ENCODE measurements at regions not wholly inside any gene's neighbourhood (a gene's known extent, or its start where the extent isn't known, plus 50 kb on each side); places are given as distances from the start of the nearest gene placed in this dataset.

DNA sequence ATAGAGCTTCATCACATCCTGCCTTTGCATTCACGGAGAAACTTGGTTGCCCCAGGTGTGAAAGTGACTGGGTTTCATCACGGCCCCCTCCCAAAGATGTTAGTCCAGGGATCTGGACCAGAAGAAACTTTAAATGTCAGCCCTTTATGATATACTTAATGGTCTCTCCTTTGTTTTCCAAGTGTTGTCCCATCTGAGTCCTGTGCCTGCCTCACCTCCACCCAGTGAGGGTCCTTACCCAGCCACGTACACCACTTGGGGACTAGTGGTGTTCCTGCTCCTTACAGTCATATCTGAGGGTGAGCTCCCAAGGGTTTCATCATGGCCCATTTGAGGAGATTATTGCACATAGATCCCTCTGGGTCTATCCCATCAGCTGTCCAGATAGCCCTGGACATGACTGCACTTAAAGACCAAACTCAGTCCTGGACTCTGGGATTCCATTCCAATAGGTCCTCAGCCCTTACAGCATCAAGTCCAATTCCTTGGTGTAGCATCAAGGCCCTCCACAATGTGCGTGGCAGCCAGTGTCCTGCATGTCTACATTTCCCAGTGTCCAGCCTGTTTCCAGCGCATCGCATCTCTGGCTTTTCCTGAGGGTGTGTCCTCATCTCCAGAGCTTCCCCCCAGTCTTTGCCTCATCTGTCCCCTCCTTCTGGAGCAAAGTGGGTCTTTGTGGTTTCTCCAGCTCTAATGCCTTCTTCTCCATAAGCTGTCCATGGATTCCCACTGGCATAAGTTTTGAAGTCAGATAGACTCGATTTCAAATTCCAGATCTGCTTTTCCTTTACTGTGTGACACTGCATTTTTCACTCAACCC, 351.6 kb downstream of the MYCN start:
- Mint-ChIP-seq H3K4me1 (no peaks in the 10 kb centered on the region), H3K4me3 (no peak overlapping the region), H3K9me3 (peaks cover 0 to 5% (median 0%) of the 10 kb centered on the region in 7 donors), H3K36me3 (no peaks in the 10 kb centered on the region), H3K27me3 (peaks cover 0 to 7% (median 0%) of the 10 kb centered on the region in 3 donors), H3K27ac (no peak overlapping the region)
- ATAC-seq (ENCODE audit: low read depth in 2 of 2), result no peak
- DNase-seq, result no peak

DNA sequence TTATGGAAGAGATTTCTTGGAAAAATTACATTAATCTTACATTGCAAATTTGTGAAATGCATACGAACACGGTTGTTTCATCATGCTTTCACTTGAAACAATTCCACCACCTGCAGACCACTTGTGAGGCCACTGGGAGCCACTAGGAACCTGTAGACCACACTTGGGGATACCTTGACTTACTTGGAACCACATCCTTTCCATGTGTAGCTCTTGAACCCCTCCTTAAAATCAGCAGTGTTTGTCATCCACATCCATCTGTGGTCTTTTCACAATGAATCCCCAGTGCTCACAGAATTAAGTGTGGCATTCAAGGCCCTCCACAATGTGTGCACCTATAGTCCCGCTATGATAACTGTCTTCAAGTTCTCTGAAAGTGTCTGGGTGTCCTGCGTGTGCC, 350.9 kb downstream of the MYCN start:
- peaks cover 0 to 7% (median 0%) of the 10 kb centered on the region in 3 donors for H3K27me3 Mint-ChIP-seq
- no peaks in the 10 kb centered on the region for H3K36me3 Mint-ChIP-seq
- H3K27ac Mint-ChIP-seq, result no peak overlapping the region
- H3K9me3 Mint-ChIP-seq, result peaks cover 0 to 3% (median 0%) of the 10 kb centered on the region in 7 donors
- no peaks in the 10 kb centered on the region for H3K4me1 Mint-ChIP-seq
- DNase-seq, result no peak
- no peak overlapping the region for H3K4me3 Mint-ChIP-seq
- ATAC-seq (ENCODE audit: low read depth in 2 of 2), result no peak

DNA sequence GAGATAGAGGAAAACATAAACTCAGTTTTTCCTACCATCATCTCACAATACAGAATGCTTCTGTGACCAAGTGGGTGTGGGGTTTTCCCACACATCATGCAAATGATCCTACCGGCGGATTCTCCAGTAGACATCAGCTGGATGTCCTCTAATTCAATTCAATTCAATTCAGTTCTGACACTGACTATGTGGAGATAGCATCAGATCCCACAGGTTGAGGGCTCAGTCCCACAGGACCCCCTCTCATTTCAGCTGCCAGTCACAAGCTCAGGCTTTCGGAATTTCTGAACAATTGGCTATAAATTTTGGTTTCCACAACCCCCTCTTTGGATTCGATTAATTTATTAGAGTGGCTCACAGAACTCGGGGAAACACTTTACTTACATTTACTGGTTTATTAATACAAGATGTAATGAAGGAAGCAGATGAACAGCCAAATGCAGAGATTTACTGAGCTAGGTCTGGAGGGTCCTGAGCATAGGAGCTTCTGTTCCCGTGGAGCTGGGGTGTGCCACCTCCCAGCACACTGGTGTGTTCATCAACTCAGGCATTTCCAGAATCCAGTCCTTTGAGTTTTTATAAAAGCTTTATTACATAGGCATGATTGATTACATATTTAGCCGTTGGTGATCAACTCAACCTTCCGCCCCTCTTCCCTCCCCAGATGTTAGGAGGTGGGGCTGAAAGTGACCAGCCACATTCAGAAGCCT, 350.1 kb downstream of the MYCN start:
- no peak overlapping the region for H3K4me3 Mint-ChIP-seq
- H3K4me1 Mint-ChIP-seq, result no peaks in the 10 kb centered on the region
- ATAC-seq (ENCODE audit: low read depth in 2 of 2) (no peak), DNase-seq (no peak)
- peaks cover 0 to 13% (median 0%) of the 10 kb centered on the region in 3 donors for H3K27me3 Mint-ChIP-seq
- no peaks in the 10 kb centered on the region for H3K36me3 Mint-ChIP-seq
- no peaks in the 10 kb centered on the region for H3K9me3 Mint-ChIP-seq
- H3K27ac Mint-ChIP-seq, result no peak overlapping the region

DNA sequence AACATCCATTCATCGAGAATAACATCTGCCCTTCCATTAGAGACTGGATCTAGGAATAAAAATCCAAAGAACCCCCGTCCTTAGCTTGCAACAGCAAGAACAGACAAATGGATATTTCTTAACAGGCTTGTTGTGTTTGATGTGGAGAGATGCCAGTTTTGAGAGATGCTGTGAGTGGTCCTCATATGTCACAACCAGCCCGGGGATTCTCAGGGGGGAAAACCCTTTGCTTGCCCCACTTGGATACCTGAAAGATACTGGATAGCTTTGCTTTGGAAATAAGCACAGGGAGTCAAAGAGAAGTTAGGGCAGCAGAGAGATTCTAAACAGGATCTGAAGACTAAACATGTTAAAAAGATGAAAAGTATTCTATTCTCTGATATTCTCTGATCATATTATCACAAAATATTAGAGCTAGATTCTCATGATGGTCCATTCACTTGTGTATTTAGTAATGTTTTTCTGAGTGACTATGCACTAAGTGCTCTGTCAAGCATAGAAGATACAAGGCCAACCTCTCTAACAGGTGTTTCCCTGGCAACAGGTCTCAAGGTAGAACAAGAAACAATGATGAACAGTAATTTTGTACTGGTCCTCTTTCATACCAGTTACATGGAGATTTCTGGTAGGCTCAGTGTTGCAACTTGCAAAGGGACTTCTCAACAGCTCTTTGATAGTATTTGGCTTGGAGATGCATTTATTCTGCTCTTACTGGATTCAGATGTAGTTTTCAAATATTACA, 348.2 kb downstream of the MYCN start:
- Mint-ChIP-seq H3K9me3 (no peaks in the 10 kb centered on the region), H3K4me1 (no peaks in the 10 kb centered on the region), H3K27ac (no peak overlapping the region), H3K4me3 (no peak overlapping the region), H3K27me3 (peaks cover 0 to 13% (median 5%) of the 10 kb centered on the region in 3 donors), H3K36me3 (no peaks in the 10 kb centered on the region)
- DNase-seq (no peak), ATAC-seq (ENCODE audit: low read depth in 2 of 2) (no peak)

DNA sequence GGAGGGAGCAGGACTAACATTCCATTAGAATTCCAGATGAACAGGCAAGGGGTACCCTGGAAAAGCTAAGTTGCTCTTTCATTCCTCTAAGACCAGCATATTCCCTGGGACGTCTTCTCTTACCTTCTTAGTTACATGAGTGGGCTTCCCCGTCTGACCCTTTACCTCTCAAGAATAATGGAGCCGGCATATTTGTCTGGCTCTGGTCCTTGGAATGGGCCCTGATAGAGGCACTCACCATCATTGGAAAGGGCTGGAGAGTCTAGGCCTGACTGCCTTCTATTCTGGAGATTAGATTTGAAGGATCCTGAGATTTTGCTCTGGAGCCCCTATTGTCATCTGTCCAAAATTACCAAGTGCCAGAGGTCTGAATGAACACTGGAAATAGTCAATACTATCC, 347.5 kb downstream of the MYCN start:
- DNase-seq, result no peak
- no peaks in the 10 kb centered on the region for H3K9me3 Mint-ChIP-seq
- no peaks in the 10 kb centered on the region for H3K4me1 Mint-ChIP-seq
- H3K36me3 Mint-ChIP-seq, result no peaks in the 10 kb centered on the region
- peaks cover 0 to 20% (median 5%) of the 10 kb centered on the region in 3 donors for H3K27me3 Mint-ChIP-seq
- ATAC-seq (ENCODE audit: low read depth in 2 of 2), result no peak
- H3K4me3 Mint-ChIP-seq, result no peak overlapping the region
- no peak overlapping the region for H3K27ac Mint-ChIP-seq

DNA sequence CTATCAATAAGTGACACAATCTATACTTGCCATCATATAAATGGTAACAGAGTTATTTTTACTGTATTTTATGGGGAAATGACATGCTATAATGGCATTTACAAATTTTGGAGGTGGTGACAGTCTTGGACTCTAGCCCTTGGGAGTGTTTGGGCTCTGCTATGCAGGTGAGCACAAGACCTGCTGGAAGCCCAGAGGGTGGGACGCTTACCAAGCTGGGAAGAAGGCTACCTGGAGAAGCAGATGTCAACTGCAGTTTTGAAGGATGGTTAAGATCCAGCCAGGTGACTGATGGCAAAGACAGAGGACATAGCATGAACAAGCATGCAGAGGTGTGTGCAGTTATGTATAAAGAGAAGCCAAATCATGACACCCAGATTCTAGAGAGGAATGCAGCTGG, 346.9 kb downstream of the MYCN start:
- H3K27me3 Mint-ChIP-seq, result peaks cover 0 to 17% (median 5%) of the 10 kb centered on the region in 3 donors
- no peak overlapping the region for H3K4me3 Mint-ChIP-seq
- ATAC-seq (ENCODE audit: low read depth in 2 of 2) (no peak), DNase-seq (no peak)
- no peaks in the 10 kb centered on the region for H3K9me3 Mint-ChIP-seq
- H3K27ac Mint-ChIP-seq, result no peak overlapping the region
- no peaks in the 10 kb centered on the region for H3K4me1 Mint-ChIP-seq
- H3K36me3 Mint-ChIP-seq, result no peaks in the 10 kb centered on the region

DNA sequence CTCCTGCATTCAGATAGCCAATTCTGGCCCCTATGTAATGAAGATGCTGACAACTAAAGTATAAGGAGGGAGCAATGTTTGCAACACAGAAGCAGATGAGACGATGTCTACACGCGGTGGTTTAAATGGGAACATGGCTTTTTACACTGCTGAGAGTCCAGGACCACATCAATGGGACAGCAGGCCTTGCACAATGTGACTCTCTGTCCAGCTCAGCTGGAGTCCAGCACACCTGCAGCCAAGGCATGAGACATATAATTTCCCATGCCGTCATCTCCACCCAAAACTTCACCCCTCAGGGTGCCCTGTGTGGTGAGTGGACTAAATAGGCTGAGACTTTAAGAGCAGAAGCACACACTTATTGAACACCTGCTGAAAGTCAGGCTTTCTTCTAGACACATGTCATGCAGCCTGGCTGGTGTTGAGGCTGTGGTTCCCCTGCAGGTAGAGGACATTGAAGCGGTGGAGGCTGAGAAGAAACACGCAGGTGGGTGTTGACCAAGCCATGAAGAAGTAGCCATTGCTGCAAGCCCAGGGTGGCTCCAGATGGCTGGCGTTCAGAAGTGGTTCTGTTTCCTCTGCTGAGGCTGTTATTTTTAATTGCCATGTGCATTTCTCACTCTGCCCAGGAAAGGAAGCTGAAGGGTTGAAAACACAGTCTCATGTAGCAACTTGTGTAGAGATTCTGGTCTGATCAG, 345.6 kb downstream of the MYCN start:
- H3K27ac Mint-ChIP-seq, result no peak overlapping the region
- ATAC-seq (ENCODE audit: low read depth in 2 of 2), result no peak
- no peaks in the 10 kb centered on the region for H3K36me3 Mint-ChIP-seq
- peaks cover 5 to 14% (median 6%) of the 10 kb centered on the region in 3 donors for H3K27me3 Mint-ChIP-seq
- H3K4me1 Mint-ChIP-seq, result no peaks in the 10 kb centered on the region
- no peak for DNase-seq
- peak overlapping the region in 1 of 8 donors; percentile 13 for H3K4me3 Mint-ChIP-seq
- no peaks in the 10 kb centered on the region for H3K9me3 Mint-ChIP-seq

DNA sequence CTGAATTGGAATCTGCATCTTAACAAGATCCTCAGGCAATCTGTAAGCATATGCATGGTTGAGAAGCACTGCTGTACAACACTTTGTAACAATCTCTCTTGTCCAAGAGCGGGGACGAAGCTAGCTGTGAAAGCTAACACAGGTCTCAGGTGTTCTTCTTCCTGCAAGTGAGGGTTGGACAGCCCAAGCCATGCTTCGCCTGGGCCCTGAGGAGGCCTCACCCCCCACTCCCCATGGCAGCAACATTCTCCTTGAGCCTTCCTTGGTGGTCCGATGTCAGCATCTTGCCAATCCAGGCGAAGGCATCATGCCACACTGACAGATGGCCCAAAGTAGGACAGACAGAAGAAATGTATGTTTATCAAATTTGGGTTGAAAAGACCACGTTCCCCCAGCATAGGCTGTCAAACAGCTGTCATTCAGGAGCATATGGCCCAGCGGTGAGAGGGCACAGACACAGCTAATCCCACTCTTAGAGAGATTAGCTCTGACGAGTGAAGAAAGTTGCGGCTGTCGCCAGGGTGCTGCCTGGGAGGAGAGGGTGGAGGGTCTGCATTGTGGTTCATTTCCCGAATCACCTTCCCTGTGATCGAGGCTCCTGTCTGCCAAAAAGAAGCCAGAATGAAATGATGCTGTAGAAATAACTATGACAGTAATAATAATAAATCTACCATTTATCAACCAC, 344.7 kb downstream of the MYCN start:
- ATAC-seq (ENCODE audit: low read depth in 2 of 2) (no peak), DNase-seq (no peak)
- H3K9me3 Mint-ChIP-seq, result no peaks in the 10 kb centered on the region
- peaks cover 6 to 14% (median 10%) of the 10 kb centered on the region in 3 donors for H3K27me3 Mint-ChIP-seq
- no peaks in the 10 kb centered on the region for H3K4me1 Mint-ChIP-seq
- no peaks in the 10 kb centered on the region for H3K36me3 Mint-ChIP-seq
- peak overlapping the region in 1 of 6 donors; percentile 22 for H3K27ac Mint-ChIP-seq
- H3K4me3 Mint-ChIP-seq, result no peak overlapping the region

DNA sequence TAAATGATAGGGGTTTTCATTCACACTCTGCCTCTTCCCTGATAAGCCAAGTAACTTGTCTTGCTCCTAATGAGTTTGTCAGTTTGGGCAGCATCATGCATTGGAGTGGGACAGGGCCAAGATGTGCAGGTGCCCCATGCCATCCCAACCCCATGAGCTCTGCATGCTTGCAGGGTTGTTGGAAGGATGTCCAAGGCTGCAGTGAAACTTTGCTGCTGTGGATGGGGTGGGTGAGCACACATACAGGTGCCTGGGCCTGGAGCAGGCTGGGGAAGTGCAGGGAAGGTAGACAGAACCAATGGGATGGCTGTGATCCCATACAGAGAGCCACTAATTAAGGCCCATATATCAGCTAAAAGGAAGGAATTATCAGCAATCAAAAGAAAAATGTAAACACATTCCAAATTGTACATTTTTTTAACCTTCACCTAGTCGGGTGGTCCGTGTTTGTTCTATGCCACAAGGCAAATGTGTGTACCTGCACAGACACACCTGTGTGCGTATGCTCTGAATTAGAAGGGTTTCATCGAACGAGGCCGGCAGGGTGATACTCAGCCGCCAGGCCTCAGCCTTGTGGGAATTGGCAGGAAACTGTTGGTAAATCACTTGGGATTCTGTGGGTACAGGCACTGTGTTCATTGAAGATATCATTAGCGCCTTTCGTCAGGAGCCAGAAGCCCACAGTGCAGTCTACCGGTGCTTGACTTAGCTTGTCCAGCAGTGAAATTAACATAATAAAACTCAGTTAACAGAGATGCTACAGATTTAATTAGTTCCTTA, 342.9 kb downstream of the MYCN start:
- H3K27ac Mint-ChIP-seq, result no peak overlapping the region
- no peaks in the 10 kb centered on the region for H3K36me3 Mint-ChIP-seq
- peak overlapping the region in 1 of 8 donors; percentile 23 for H3K4me3 Mint-ChIP-seq
- no peak for DNase-seq
- no peaks in the 10 kb centered on the region for H3K4me1 Mint-ChIP-seq
- H3K27me3 Mint-ChIP-seq, result peaks cover 6 to 18% (median 10%) of the 10 kb centered on the region in 3 donors
- H3K9me3 Mint-ChIP-seq, result peaks cover 0 to 2% (median 0%) of the 10 kb centered on the region in 7 donors
- ATAC-seq (ENCODE audit: low read depth in 2 of 2), result no peak

DNA sequence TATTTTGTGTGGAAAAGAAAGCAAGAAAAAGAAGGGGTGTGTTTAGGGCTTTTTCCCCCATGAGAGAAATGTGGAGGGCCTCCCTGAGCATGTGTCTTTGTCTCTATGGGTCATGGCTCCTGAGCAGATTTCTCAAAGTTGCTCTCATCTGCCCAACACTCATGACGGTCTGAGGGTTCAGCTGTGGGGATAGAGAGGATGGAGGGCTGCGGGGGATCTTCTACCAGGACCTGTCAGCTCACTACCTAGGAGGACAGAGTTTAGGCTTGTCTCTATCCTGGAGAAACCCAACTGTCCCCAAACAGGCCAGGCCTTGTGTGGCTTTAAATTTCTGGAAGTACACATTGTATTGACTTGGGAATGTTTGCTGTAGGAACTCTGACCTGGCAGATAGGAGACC, 342.2 kb downstream of the MYCN start:
- Mint-ChIP-seq H3K27ac (peak overlapping the region in 1 of 6 donors; percentile 21), H3K36me3 (no peaks in the 10 kb centered on the region), H3K4me3 (no peak overlapping the region), H3K4me1 (no peaks in the 10 kb centered on the region), H3K9me3 (peaks cover 0 to 4% (median 0%) of the 10 kb centered on the region in 7 donors), H3K27me3 (peaks cover 6 to 22% (median 10%) of the 10 kb centered on the region in 3 donors)
- ATAC-seq (ENCODE audit: low read depth in 2 of 2) (no peak), DNase-seq (no peak)

DNA sequence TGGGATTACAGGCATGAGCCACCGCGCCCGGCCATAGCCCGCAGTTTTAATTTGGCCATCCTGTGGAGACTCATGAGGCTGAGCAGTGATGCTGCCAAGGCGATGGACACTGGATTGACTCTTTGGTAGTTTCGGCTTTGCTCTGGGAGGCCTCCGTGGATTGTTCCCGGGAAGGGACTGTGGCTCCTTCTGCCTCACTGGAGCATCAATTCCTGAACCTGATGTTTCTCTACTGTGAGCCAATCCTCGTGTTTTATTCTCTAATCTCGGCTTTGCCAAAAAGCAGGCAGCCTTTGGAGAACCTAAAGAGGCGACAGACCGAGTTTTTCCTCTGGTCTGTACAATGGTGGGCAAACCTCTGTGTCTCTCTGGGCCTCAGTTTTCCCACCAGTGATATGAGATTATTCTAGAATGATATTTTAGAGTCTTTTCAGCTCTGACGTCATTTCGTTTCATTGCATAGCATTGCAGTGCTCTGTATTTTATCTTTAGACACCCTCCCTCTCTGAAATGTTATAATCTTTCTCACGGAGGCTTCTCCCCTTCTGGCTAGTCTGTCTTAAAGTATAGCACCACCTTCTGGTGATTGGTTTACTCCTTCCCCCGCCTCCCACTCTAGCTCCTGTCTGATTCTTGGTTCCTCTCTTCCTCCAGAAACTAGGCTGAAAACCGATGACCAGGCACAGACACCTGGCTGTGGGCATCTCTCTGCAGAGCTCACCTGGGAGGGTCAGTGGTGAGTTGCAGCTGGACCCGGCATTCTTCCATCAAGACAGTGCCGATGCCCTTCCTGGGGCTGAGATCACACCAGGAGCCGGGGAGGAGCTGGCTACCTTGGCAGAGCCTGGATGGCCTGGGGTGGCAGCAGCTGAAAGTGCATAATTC, 341.3 kb downstream of the MYCN start:
- H3K4me3 Mint-ChIP-seq, result peak overlapping the region in 1 of 8 donors; percentile 41
- no peaks in the 10 kb centered on the region for H3K4me1 Mint-ChIP-seq
- ATAC-seq (ENCODE audit: low read depth in 2 of 2), result no peak
- H3K36me3 Mint-ChIP-seq, result no peaks in the 10 kb centered on the region
- DNase-seq, result no peak
- H3K27me3 Mint-ChIP-seq, result peaks cover 6 to 22% (median 10%) of the 10 kb centered on the region in 3 donors
- H3K9me3 Mint-ChIP-seq, result peaks cover 0 to 4% (median 0%) of the 10 kb centered on the region in 7 donors
- H3K27ac Mint-ChIP-seq, result no peak overlapping the region
